Urothelium cell line (cell line): ENCODE measurements at regions not wholly inside any gene's neighbourhood (a gene's known extent, or its start where the extent isn't known, plus 50 kb on each side); places are given as distances from the start of the nearest gene placed in this dataset.
"Not testable (repeated sequence)": the region's sequence is repeated elsewhere in the genome, so short reads cannot be mapped to it uniquely, and the experiment has no call there.

Experiments
- DNase-seq: peaks from one replicate; pipeline ENCODE4 v3.0.0; 2011; ENCODE audit warnings: low spot score, mixed read lengths
- FAIRE-seq: peaks from 2 replicates; lab custom pipeline; 2011; peaks lifted over from hg19 to GRCh38; lab: Jason Lieb, UNC

DNA sequence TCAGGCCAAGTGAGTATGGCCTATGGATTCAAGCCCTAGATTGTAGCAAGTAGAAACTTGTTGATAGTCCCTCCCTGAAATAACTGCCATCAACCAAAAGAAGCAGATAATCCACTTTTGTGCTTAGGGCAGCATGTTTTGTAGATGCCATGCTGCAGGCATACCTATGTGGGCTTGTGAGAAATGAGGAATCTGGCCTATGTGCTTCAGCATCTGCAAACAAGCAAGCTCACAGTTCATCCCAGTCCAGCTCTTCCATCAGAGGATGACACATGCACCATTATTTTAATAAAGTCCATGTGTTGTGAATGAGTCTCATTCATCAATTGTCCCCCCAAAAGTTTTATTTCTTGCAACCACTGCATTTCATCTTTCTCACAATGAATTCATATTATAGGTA lies 421.9 kb upstream of the DIPK2B start:
- DNase-seq (no peak), FAIRE-seq (no peak)

DNA sequence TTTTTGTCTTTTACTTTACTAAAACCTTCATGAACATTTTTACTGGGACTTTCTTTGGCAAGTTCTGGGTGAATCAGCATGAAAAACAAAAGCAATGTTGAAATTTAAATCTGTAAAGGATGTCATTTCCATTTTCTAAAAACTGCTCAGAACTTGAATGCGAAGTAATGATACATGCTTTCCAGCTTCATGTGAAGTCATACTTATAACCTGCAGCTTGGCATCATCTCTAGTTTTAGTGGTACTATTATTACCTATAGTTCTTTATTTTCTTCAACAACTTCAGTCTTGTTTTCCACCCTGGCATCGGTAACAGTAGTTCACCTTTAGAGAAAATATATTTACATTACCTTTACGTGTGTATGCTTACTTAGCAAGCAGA lies 421.4 kb upstream of the DIPK2B start:
- FAIRE-seq (no peak), DNase-seq (no peak)

DNA sequence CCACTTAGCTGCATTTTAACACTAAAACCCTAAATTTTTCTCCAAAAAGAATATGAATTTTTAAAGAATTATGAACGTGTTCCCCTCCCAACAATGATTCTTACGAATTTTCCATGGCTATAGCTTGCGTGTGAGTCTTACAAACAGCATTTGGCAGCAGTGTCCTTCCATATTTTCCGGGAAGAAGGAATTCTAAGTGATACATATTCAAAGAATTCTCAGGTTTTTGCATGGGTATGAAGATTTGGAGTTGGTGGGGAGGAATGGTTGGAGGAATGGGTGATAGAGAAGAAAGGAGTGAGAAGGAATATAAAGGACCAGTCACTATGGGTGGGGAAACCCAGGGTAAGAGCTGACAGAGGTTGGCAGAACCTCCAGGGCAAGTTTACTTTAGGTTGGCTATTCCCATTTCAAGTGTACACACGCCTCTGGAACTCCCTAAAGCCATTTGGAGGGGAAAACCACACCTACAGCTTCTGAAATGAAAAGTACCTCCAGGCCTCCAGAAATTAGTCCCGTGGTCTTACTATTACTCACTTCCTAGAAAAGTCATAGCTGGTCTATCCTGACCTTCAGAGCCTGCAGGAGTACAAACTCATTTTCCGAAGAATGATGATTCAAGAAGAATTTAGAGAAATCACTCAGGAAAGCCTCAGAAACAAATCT lies 420.8 kb upstream of the DIPK2B start:
- DNase-seq (no peak), FAIRE-seq (no peak)

- DNase-seq (no peak), FAIRE-seq (no peak)
Observed at GRCh38 chrX:45619290-45619689, 418.6 kb upstream of the DIPK2B start.

- FAIRE-seq, DNase-seq: not testable (repeated sequence)
Observed at GRCh38 chrX:45615591-45615990, 414.9 kb upstream of the DIPK2B start.

DNA sequence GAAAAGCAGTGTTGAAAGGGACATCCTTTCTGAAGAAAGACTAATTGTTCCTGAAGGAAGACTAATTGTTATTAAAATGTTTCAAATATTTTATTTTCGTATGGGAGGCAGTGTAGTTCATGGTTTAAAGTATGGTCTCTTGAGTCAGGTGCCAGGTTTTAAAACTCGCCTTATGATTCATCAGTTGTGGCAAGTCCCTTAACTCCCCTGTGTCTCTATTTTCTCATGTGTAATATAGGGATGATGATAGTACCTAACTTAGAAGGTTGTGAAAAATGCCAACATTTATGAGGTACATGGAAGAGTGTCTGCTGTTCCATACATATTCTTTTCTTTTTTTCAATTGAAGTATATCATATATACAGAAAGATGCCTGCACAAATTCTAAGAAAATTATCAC lies 414.2 kb upstream of the DIPK2B start:
- DNase-seq, result no peak
- FAIRE-seq, result no peak

GRCh38 chrX:45602151-45602550 lies 401.5 kb upstream of the DIPK2B start:
- DNase-seq, result no peak
- no peak for FAIRE-seq

GRCh38 chrX:45601052-45601451 lies 400.4 kb upstream of the DIPK2B start:
- DNase-seq, result no peak
- no peak for FAIRE-seq

GRCh38 chrX:45598861-45599260 lies 398.2 kb upstream of the DIPK2B start:
- DNase-seq (no peak), FAIRE-seq (no peak)

DNA sequence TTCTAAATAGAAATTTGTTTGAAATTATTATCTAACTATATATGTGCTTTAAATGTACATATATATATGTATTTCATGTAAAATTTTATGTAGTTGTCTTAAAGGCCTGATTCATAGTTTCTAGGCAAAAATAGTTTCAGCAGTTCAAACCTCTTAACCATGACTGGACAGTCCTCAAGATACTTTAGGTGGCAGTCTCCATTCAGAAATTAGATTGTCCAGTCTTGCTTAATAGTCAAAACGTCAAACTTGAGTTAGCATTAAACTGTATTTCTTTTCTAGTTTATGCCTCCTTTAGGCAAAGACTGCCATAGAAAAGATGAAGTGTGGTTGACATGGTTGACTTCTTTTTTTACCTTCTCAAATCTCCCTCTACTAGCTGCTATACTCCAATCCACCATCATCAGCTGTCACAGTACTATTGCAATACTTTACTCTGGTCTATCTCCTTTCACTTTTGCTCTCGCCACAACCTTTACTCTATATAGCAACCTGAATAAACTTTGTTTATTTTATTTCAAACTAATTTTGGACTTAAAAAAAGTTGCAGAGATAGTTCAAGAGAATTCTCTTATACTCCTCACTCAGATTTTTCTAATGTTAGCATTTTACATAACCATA lies 395.6 kb upstream of the DIPK2B start:
- DNase-seq (no peak), FAIRE-seq (no peak)

DNA sequence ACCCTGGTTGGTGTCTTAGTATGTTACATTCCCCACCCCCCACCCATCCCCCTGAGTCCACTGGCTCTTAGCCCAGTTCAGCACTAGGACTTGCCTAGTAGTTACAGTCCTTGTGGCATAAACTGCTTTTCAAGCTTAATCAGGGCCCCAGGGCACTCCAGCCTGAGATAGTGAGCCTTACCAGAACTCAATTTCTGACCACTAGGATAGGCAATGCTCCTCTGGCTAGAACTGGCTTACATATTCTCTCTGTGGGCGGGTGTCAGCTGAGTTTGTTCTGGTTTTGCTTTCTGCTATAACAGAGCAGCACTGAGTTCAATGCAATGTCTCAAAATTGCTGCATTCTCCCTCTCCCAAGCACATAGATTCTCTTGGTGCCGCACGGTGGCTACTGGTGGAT lies 391.4 kb upstream of the DIPK2B start:
- no peak for DNase-seq
- FAIRE-seq, result no peak

DNA sequence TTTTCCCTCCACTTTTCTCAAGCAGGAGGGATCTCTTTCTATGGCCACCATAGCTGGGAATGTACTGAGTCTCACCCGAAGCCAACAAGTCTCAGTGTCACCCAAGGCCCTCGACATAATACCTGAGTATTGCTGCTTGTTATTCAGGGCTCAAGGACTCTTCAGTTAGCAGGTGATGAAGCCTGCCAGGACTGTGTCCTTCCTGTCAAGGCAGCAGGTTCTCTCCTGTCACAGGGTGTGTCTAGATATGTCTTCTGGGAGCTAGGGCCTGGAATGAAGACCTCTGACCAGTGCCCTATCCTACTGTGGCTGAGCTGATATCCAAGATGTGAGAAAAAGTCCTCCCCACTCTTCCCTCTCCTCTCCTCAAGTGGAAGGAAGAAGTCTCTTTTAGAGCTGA lies 391.0 kb upstream of the DIPK2B start:
- DNase-seq, result no peak
- FAIRE-seq, result no peak

DNA sequence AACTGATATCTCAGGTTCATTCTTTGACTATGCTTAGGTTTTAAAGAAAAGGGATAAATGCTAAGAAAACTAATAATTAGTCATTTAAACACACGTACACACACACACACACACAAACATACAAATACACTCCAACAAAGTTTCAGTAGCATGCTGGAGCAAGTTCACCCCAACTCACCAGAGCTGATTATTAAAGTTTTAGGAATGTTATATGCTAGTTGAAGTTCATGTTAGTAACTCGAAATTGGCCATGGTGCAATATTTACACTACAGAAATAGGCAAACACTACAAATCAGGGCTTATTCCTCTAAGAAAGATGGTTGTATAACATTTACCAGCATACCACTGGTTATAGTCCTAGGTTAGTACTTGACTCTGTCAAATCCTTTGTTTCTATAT lies 384.0 kb upstream of the DIPK2B start:
- no peak for FAIRE-seq

DNA sequence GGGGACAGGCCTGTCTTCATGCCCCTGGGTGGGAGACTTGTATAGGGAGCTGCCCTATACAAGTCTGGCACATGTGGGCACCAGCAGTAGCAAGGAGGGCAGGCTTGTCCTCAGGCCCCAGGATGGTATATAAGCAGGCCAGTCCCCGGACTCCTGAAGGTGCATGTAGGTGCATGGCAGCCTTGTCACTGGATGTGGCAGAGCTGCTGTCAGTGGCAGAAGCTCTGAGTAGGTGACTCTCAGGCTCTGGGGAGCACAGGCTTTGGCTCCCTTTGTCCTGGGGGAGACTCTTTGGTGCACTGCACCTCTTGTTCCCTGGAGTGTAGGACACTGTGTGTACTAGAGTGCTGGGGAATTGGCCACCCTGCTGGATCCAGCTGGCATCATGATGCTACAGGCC lies 376.7 kb upstream of the DIPK2B start:
- FAIRE-seq, result no peak

More for the DNA sequence above, 384.0 kb upstream of the DIPK2B start:
- no peak for DNase-seq

DNA sequence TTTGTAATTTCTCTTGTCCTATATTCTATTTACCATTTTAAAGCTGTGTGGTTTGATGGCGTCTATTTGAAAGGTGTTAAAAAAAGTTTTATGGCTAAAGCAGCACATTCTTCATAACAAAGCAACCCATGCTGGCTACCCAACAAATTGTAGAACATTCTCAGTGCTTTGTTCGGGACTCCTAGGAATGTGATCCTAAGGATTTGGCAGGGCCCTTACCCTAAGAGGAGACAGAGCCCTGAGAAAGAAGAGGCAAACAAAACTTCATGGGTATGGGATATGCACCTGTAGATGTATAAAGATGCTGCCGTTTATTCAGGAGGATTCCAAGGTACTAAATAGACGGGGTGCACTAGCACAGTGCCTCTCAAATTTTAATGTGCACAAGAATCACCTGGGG lies 370.8 kb upstream of the DIPK2B start:
- no peak for FAIRE-seq
- no peak for DNase-seq

More for the DNA sequence above, 376.7 kb upstream of the DIPK2B start:
- no peak for DNase-seq

GRCh38 chrX:45566456-45566855 lies 365.8 kb upstream of the DIPK2B start:
- DNase-seq (no peak), FAIRE-seq (no peak)

DNA sequence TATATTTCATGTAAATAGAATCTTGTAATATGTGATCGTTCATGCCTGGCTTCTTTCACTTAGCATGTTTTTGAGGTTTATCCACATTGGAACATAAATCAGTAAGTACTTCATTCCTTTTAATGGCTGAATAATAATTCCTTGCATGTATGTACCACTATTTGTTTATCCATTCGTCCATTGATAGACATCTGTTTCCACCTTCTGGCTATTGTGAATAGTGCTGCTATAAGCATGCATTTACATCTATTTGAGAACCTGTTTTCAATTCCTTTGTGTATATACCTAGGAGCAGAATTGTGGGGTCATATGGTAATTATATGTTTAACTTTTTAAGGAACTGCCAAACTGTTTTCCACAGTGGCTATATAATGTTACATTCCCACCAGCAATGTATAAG lies 356.7 kb upstream of the DIPK2B start:
- DNase-seq, result no peak
- FAIRE-seq, result no peak

- DNase-seq (no peak), FAIRE-seq (no peak)
Observed at GRCh38 chrX:45554736-45555135, 354.1 kb upstream of the DIPK2B start.

DNA sequence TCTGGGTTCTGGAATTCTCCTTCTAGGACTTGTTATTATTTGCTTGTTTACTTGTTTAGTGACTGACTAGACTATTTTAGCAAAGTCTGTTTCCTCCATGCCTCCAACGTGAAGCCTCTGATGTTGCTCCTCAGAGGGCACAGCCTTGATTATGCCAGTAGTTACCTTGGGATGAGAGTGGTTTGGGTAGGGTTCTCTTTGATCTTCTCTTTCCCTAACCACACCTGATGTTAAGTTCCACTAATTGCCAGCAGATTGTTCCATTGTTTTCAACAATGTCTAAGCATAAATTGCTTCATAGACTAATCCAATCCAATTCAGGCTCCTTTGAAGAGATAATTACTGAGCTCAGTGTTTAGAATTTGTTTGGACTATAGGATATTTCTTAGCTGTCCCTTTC lies 352.7 kb upstream of the DIPK2B start:
- DNase-seq, result no peak
- no peak for FAIRE-seq

GRCh38 chrX:45546697-45547096 lies 346.0 kb upstream of the DIPK2B start:
- DNase-seq, FAIRE-seq: not testable (repeated sequence)

- DNase-seq (no peak), FAIRE-seq (no peak)
Observed at GRCh38 chrX:45540181-45540580, 339.5 kb upstream of the DIPK2B start.

DNA sequence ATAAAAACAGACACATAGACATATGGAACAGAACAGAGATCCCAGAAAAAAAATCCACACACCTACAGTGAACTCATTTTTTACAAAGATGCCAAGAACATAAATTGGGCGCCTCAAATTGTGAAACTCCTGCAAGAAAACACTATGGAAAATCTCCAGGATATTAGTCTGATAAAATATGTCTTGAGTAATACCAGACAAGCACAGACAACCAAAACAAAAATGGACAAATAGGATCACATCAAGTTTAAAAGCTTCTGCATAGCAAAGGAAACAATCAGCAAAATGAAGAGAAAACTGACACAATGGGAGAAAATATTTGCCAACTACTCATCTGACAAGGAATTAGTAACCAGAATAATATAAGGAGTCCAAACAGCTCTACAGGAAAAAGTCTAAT lies 337.3 kb upstream of the DIPK2B start:
- FAIRE-seq, result no peak
- no peak for DNase-seq

- no peak for DNase-seq
- FAIRE-seq, result no peak
Observed at GRCh38 chrX:45527834-45528233, 327.2 kb upstream of the DIPK2B start.
